Inflammatory macrophage (primary cell): ENCODE measurements at regions not wholly inside any gene's neighbourhood (a gene's known extent, or its start where the extent isn't known, plus 50 kb on each side); places are given as distances from the start of the nearest gene placed in this dataset.

ENCODE experiments used
- DNase-seq, 2 donors: peaks; one replicate each; pipeline ENCODE4 v3.0.0-alpha.2; 2020 to 2022

GRCh38 chr1:193569983-193570269 is 383.5 kb upstream of the B3GALT2 start:
- DNase-seq = no peak

DNA sequence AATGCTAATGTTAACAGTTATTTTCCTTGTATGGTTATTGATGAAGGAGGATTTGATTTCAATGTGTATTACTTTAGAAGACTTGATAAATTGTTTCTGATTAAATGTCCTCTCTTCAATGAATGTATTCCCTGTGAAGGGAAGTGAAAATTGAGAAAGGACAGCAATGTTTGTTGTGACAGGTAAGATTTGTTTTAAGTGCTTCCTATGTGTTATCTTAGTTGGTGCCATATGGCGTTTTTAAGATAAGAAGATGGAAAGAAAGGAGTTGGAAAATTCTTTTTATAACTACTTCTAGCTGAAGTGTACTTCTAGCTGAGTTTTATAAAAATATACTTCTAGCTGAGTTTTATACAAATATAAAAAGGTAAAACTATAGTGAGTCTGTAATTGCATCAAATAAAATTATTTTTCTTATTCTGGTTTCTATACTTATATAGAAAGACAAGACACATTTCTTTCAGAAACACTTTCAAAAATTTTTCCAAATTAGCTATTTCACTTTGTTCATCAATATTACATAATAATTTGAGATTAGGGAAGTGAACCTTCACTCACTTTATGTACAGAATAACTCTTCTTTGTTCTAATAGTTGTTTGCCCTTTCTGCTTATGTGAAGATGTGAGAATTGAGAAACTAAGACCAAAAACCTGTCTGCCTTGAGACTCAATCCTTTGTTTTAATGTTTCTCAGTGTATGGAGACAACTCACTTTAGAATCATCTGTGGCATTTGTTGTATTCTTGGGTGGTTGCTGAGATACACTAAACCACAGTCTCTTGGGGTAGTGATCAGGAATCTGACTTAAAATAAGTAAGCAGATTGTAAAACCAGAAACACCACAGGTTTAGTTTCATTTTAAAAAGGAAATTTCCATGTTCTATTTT is 382.9 kb upstream of the B3GALT2 start:
- peak in 1 of 2 donors; percentile 50 for DNase-seq

- peak; percentile 4 to 68 for DNase-seq
Measured at GRCh38 chr1:193568512-193568911, 382.1 kb upstream of the B3GALT2 start.

- DNase-seq = no peak
Measured at GRCh38 chr1:193567937-193568336, 381.5 kb upstream of the B3GALT2 start.

- no peak for DNase-seq
Measured at GRCh38 chr1:193566735-193567134, 380.3 kb upstream of the B3GALT2 start.

DNA sequence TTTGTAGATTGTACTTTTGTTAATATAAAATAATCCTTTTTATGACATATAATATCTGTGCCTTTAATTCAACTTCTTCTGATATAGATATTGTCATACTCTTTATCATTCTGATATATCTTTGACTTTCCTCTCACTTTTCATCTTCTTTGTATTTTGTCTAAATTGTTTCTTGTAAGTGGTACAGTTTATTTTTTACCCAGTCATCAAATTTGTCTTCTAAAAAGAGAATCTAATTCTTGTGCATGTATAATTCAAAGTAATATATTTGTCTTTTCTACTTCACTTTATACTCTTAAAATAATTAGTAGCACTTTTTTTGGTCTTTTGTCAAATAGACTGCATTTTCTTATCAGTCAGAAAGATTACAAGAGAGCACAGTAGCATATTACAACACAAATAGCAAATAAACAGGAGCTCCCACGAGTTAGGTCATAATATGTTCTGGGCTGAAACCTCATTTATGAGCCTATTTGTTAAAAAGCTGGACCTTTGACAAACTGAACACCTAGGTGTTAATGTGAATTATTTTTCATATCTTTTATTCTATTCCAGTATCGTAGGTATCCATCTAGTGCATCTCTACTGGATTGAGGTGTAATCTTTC is 379.7 kb upstream of the B3GALT2 start:
- DNase-seq = no peak

DNA sequence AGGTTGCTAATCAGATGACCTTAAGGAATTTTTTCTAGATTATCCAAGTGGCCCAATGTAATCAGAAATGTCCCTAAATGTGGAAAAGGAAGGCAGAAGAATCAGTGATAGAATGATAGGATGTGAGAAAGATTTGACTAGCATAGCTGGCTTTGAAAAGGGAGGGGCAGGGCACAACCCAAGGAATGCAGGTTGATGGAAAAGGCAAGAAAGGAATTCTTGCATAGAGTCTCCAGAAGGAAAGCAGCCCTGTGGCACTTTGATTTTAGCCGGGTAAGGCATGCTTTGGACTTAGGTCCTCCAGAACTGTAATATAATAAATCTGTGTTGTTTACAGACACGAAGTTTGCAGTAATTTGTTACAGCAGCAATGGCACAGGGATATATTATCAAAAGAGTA is 375.7 kb upstream of the B3GALT2 start:
- DNase-seq = no peak

DNA sequence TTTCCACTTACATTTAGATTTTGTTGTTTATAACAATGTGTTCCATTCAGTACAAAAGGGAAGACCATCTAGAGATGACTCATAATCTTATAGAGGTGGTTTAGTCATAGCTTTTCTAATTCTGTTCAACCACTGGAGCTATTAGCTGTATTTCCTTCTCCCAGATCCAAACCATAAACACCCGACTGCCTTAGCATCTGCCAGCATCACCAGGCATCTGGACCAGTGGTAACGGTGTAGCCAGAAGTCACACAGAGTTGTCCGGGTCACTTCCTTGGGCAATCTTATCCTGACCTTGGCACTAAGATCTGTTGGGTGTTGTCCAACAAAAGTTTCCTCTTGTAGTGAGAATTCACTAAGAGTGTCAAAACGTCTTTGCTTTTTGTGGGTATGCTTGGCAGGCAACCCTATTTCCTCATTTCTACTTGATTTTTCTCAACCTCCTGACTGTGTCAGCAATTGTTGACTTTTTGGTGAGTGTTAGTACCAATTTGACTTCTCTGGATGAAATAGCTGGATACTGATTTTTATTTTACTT is 372.1 kb upstream of the B3GALT2 start:
- peak; percentile 59 to 83 for DNase-seq

GRCh38 chr1:193555662-193556441 is 369.4 kb upstream of the B3GALT2 start:
- no peak for DNase-seq

- no peak for DNase-seq
Measured at GRCh38 chr1:193553564-193553963, 367.2 kb upstream of the B3GALT2 start.

- DNase-seq = no peak
Measured at GRCh38 chr1:193552274-193552673, 365.9 kb upstream of the B3GALT2 start.

GRCh38 chr1:193549081-193549480 is 362.7 kb upstream of the B3GALT2 start:
- no peak for DNase-seq

DNA sequence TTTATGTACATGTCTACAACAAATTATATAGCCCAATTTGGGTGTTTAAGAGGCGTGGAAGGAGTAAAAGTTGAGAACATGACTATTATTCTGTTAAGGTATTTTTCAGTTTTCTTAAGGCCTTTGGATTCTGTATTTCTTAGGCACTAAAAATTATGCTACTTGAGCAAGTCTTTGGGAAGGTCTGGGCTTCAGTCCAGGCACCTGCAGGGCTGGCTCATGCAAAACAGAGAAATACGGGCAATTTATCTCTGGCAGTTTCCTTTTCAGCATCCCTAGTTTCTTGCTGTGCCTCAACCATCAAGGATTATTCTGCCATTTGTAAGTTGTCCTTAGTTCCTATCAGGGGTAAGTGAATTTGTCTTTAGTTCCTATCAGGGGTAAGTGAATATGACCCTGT is 358.8 kb upstream of the B3GALT2 start:
- DNase-seq = no peak

- no peak for DNase-seq
Measured at GRCh38 chr1:193543259-193543658, 356.8 kb upstream of the B3GALT2 start.

DNA sequence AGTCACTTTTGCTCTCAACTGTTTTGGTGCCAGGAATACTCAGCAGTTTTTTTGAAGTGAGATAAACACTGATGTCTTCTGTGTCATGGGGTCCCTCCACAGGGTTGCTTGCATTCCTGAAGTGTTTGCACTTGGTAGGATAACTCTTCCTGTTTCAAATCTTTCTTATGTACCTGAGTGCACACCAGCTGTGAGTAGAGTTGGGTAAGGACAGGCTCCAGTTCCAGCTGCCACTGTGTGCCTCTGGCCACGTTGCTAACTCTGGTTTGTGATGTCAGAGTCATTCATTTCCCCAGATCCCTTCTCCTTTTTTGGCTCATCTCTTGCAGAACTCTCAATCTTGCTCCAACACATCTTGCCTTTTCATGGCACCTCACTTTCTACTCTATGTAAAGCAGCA is 356.3 kb upstream of the B3GALT2 start:
- DNase-seq = peak; percentile 62 to 78

GRCh38 chr1:193540511-193540910 is 354.1 kb upstream of the B3GALT2 start:
- no peak for DNase-seq

- DNase-seq = no peak
Measured at GRCh38 chr1:193539731-193540459, 353.5 kb upstream of the B3GALT2 start.

GRCh38 chr1:193538680-193539079 is 352.3 kb upstream of the B3GALT2 start:
- no peak for DNase-seq

GRCh38 chr1:193538003-193538354 is 351.6 kb upstream of the B3GALT2 start:
- DNase-seq = no peak

- DNase-seq = peak; percentile 16 to 38
Measured at GRCh38 chr1:193537266-193538002, 351.0 kb upstream of the B3GALT2 start.

GRCh38 chr1:193533853-193534252 is 347.4 kb upstream of the B3GALT2 start:
- peak in 1 of 2 donors; percentile 1 for DNase-seq
